CD14-positive monocyte (primary cell): ENCODE measurements at regions not wholly inside any gene's neighbourhood (a gene's known extent, or its start where the extent isn't known, plus 50 kb on each side); places are given as distances from the start of the nearest gene placed in this dataset.

Source experiments
- DNase-seq, 3 donors: peaks; one replicate each; pipeline ENCODE4 v3.0.0-alpha.2; 2011 to 2022
- H2AFZ ChIP-seq: 2 replicates; pipeline ENCODE4 v1.6.0; 2012; ENCODE audit warnings: mild to moderate bottlenecking, low read depth, low read length, inconsistent platforms; ENCODE audit not compliant: insufficient read depth, poor library complexity, severe bottlenecking
- H3K27ac ChIP-seq, 2 donors: 1 replicate in 1 of 2; 2 replicates in 1 of 2; pipeline ENCODE4 v1.5.1; 2012 to 2013; ENCODE audit warnings: low read length in 2 of 2, control low read depth in 1 of 2, inconsistent platforms in 1 of 2, low read depth in 1 of 2, mild to moderate bottlenecking in 1 of 2
- H3K27me3 ChIP-seq, 2 donors: one replicate each; pipeline versions ENCODE4 v1.6.0 to v1.6.1; 2011 to 2013; ENCODE audit warnings: low read length in 2 of 2; ENCODE audit not compliant: control insufficient read depth in 2 of 2, insufficient read depth in 2 of 2
- H3K36me3 ChIP-seq, 2 donors: replicated peaks in 1 of 2; 1 replicate in 1 of 2; 2 replicates in 1 of 2; pipeline versions ENCODE4 v1.5.1 to v1.6.1; 2012 to 2013; ENCODE audit warnings: low read length in 2 of 2, control low read depth in 1 of 2, inconsistent platforms in 1 of 2, mild to moderate bottlenecking in 1 of 2; ENCODE audit not compliant: insufficient read depth in 2 of 2, control insufficient read depth in 1 of 2
- H3K4me1 ChIP-seq, 2 donors: 1 replicate in 1 of 2; 2 replicates in 1 of 2; pipeline versions ENCODE4 v1.5.1 to v1.6.1; 2012 to 2013; ENCODE audit warnings: low read length in 2 of 2, control low read depth in 1 of 2, inconsistent platforms in 1 of 2, mild to moderate bottlenecking in 1 of 2, moderate library complexity in 1 of 2; ENCODE audit not compliant: insufficient read depth in 2 of 2, control insufficient read depth in 1 of 2
- H3K4me2 ChIP-seq: replicated peaks from 2 replicates; pipeline ENCODE3; 2012; ENCODE audit warnings: low read length, moderate library complexity, mild to moderate bottlenecking; ENCODE audit not compliant: poor library complexity, severe bottlenecking; ENCODE audit errors: extremely low read depth
- H3K4me3 ChIP-seq, 3 experiments: fragments of 200-600 bp in 1 of 3; sonication (generic) in 1 of 3; replicated peaks in 1 of 3; 1 replicate in 2 of 3; 2 replicates in 1 of 3; pipeline ENCODE4 v1.5.1; 2011 to 2013; ENCODE audit warnings: low read length in 3 of 3, mild to moderate bottlenecking in 3 of 3, control low read depth in 2 of 3, low read depth in 2 of 3, inconsistent platforms in 1 of 3, moderate library complexity in 1 of 3
- H3K79me2 ChIP-seq: 2 replicates; pipeline ENCODE4 v1.6.0; 2012; ENCODE audit warnings: mild to moderate bottlenecking, control low read depth, inconsistent platforms, low read length, moderate library complexity; ENCODE audit not compliant: insufficient read depth
- H3K9ac ChIP-seq: 2 replicates; pipeline ENCODE4 v1.6.0; 2017; ENCODE audit warnings: low read length, mild to moderate bottlenecking; ENCODE audit not compliant: insufficient read depth, poor library complexity, severe bottlenecking
- H3K9me3 ChIP-seq, 2 donors: replicated peaks in 1 of 2; 1 replicate in 1 of 2; 2 replicates in 1 of 2; pipeline versions ENCODE4 v1.5.1 to v1.6.1; 2012 to 2013; ENCODE audit warnings: low read length in 2 of 2, control low read depth in 1 of 2; ENCODE audit not compliant: control insufficient read depth in 1 of 2, insufficient read depth in 1 of 2
- H4K20me1 ChIP-seq: 2 replicates; pipeline ENCODE4 v1.6.0; 2012; ENCODE audit warnings: mild to moderate bottlenecking, low read length, control low read depth, moderate library complexity; ENCODE audit not compliant: insufficient read depth
- H3K27ac Mint-ChIP-seq, 7 donors: one replicate each; pipeline ENCODE4 v1.8.0; 2020; ENCODE audit warnings: mild to moderate bottlenecking in 7 of 7, mixed read lengths in 7 of 7, moderate library complexity in 6 of 7, inconsistent platforms in 2 of 7
- H3K27me3 Mint-ChIP-seq, 3 donors: one replicate each; pipeline ENCODE4 v1.8.0; 2021 to 2022; ENCODE audit warnings: low read depth in 3 of 3, mild to moderate bottlenecking in 3 of 3, mixed read lengths in 3 of 3, moderate library complexity in 3 of 3, inconsistent platforms in 1 of 3
- H3K36me3 Mint-ChIP-seq, 2 donors: one replicate each; pipeline ENCODE4 v1.8.0; 2020; ENCODE audit warnings: mixed read lengths in 2 of 2, inconsistent platforms in 1 of 2, mild to moderate bottlenecking in 1 of 2
- H3K4me1 Mint-ChIP-seq: one replicate; pipeline ENCODE4 v1.8.0; 2020; ENCODE audit warnings: mild to moderate bottlenecking, mixed read lengths
- H3K4me3 Mint-ChIP-seq, 2 donors: one replicate each; pipeline ENCODE4 v1.8.0; 2020; ENCODE audit warnings: mild to moderate bottlenecking in 2 of 2, mixed read lengths in 2 of 2, moderate library complexity in 1 of 2
- H3K9me3 Mint-ChIP-seq, 7 donors: one replicate each; pipeline ENCODE4 v1.8.0; 2020 to 2022; ENCODE audit warnings: mixed read lengths in 7 of 7, mild to moderate bottlenecking in 6 of 7, moderate library complexity in 6 of 7, inconsistent platforms in 2 of 7
- WGBS: methylation state at CpG from one replicate; pipeline ENCODE4 v1.1.5; 2013; ENCODE audit warnings: missing lambda C conversion rate; ENCODE audit not compliant: insufficient coverage; 5-methylcytosine and 5-hydroxymethylcytosine counted together
- intact Hi-C, 2 donors: fragments of 100-400 bp; cut with micrococcal nuclease; formaldehyde crosslinking; loops; one replicate each; pipeline versions ENCODE4 v1.15.0 to v1.15.1; 2023
- TF ChIP-seq, protein P1 (sequence below): fragments of 200-600 bp; IDR thresholded peaks from one replicate; pipeline ENCODE4 v1.8.0; 2022; ENCODE audit warnings: antibody characterized with exemption, mild to moderate bottlenecking

DNA sequence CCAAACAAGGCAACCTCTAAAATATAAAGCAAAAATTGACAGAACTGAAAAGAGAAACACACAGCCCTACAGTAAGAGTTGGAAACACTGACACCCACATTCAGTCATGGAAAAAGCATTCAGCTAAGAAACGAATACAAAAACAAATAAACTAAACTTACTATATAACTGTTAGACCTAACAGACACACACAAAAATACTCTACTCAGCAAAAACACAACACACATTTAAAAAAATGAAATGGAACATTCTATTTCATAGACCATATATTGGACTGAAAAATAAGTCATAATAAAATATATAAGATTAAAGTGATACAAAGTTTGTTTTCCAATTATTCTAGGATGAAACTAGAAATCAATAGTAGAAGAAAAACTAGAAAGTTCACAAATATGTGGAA is 488.8 kb upstream of the POU3F4 start:
- no peaks in the 10 kb centered on the region for H3K36me3 Mint-ChIP-seq
- DNase-seq: no peak
- H3K36me3 ChIP-seq: no peaks in the 10 kb centered on the region
- no peaks in the 10 kb centered on the region for H3K27me3 ChIP-seq
- no peaks in the 10 kb centered on the region for H4K20me1 ChIP-seq
- H3K9me3 ChIP-seq: no peaks in the 10 kb centered on the region
- WGBS: no CpG with 5 or more reads among the region's 1 CpG
- H3K9ac ChIP-seq: no peak overlapping the region
- H3K4me2 ChIP-seq: no peak overlapping the region
- intact Hi-C loops: no loop called here
- H3K4me1 ChIP-seq: no peaks in the 10 kb centered on the region
- no peak overlapping the region for H3K27ac Mint-ChIP-seq
- no peak overlapping the region for H3K27ac ChIP-seq
- H3K4me3 Mint-ChIP-seq: no peak overlapping the region
- H3K4me3 ChIP-seq: no peak overlapping the region
- H3K4me1 Mint-ChIP-seq: no peaks in the 10 kb centered on the region
- H3K9me3 Mint-ChIP-seq: peaks cover 0 to 10% (median 0%) of the 10 kb centered on the region in 7 donors
- no peaks in the 10 kb centered on the region for H3K79me2 ChIP-seq
- H3K27me3 Mint-ChIP-seq: no peaks in the 10 kb centered on the region
- no peak overlapping the region for H2AFZ ChIP-seq
- TF ChIP-seq, protein P1, sequence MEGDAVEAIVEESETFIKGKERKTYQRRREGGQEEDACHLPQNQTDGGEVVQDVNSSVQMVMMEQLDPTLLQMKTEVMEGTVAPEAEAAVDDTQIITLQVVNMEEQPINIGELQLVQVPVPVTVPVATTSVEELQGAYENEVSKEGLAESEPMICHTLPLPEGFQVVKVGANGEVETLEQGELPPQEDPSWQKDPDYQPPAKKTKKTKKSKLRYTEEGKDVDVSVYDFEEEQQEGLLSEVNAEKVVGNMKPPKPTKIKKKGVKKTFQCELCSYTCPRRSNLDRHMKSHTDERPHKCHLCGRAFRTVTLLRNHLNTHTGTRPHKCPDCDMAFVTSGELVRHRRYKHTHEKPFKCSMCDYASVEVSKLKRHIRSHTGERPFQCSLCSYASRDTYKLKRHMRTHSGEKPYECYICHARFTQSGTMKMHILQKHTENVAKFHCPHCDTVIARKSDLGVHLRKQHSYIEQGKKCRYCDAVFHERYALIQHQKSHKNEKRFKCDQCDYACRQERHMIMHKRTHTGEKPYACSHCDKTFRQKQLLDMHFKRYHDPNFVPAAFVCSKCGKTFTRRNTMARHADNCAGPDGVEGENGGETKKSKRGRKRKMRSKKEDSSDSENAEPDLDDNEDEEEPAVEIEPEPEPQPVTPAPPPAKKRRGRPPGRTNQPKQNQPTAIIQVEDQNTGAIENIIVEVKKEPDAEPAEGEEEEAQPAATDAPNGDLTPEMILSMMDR: no peak

- no CpG with 5 or more reads among the region's 1 CpG for WGBS
Measured at GRCh38 chrX:83022020-83022419, 486.1 kb upstream of the POU3F4 start.

More at GRCh38 chrX:83022020-83022419, 486.1 kb upstream of the POU3F4 start:
- intact Hi-C loops: no loop called here
- H3K4me3 ChIP-seq: no peak overlapping the region
- no peaks in the 10 kb centered on the region for H3K36me3 Mint-ChIP-seq
- peaks cover 0 to 5% (median 2%) of the 10 kb centered on the region in 7 donors for H3K9me3 Mint-ChIP-seq
- TF ChIP-seq, protein P1: no peak
- no peak overlapping the region for H2AFZ ChIP-seq
- H3K4me1 ChIP-seq: no peaks in the 10 kb centered on the region
- H3K27ac Mint-ChIP-seq: no peak overlapping the region
- no peak overlapping the region for H3K4me3 Mint-ChIP-seq
- H3K36me3 ChIP-seq: no peaks in the 10 kb centered on the region
- H4K20me1 ChIP-seq: no peaks in the 10 kb centered on the region
- H3K27me3 ChIP-seq: no peaks in the 10 kb centered on the region
- H3K4me2 ChIP-seq: no peak overlapping the region
- H3K27me3 Mint-ChIP-seq: no peaks in the 10 kb centered on the region
- no peak overlapping the region for H3K9ac ChIP-seq
- peaks cover 0 to 5% of the 10 kb centered on the region in 2 donors for H3K9me3 ChIP-seq
- DNase-seq: no peak
- H3K4me1 Mint-ChIP-seq: no peaks in the 10 kb centered on the region
- H3K27ac ChIP-seq: no peak overlapping the region
- H3K79me2 ChIP-seq: no peaks in the 10 kb centered on the region
